H9 (cell line): ENCODE measurements at regions not wholly inside any gene's neighbourhood (a gene's known extent, or its start where the extent isn't known, plus 50 kb on each side); places are given as distances from the start of the nearest gene placed in this dataset.

Source experiments
- DNase-seq: peaks from one replicate; pipeline ENCODE4 v3.0.0-alpha.2; 2017
- H2AFZ ChIP-seq: one replicate; pipeline ENCODE4 v1.6.1; 2013; ENCODE audit warnings: mild to moderate bottlenecking, low read length, control low read depth, moderate library complexity
- H2AK5ac ChIP-seq: 2 replicates; pipeline ENCODE4 v1.6.1; 2013; ENCODE audit warnings: low read length, control low read depth, mixed read lengths; ENCODE audit not compliant: insufficient read length
- H2BK120ac ChIP-seq: one replicate; pipeline ENCODE4 v1.6.1; 2013; ENCODE audit warnings: low read depth, mild to moderate bottlenecking, low read length, control low read depth, inconsistent platforms; ENCODE audit not compliant: poor library complexity, severe bottlenecking
- H2BK12ac ChIP-seq: 2 replicates; pipeline ENCODE4 v1.6.1; 2013; ENCODE audit warnings: low read length, control low read depth, mixed read lengths, low read depth; ENCODE audit not compliant: insufficient read length
- H2BK15ac ChIP-seq: 2 replicates; pipeline ENCODE4 v1.6.1; 2013; ENCODE audit warnings: low read depth, low read length, control low read depth
- H2BK20ac ChIP-seq: one replicate; pipeline ENCODE4 v1.6.1; 2013; ENCODE audit warnings: low read depth, mild to moderate bottlenecking, low read length, control low read depth, inconsistent platforms; ENCODE audit not compliant: poor library complexity, severe bottlenecking
- H2BK5ac ChIP-seq: 2 replicates; pipeline ENCODE4 v1.6.1; 2013; ENCODE audit warnings: low read length, control low read depth, mixed read lengths; ENCODE audit not compliant: insufficient read length
- H3K14ac ChIP-seq: 2 replicates; pipeline ENCODE4 v1.6.1; 2013; ENCODE audit warnings: low read length, control low read depth; ENCODE audit not compliant: insufficient read depth
- H3K18ac ChIP-seq: 2 replicates; pipeline ENCODE4 v1.6.1; 2013; ENCODE audit warnings: low read depth, mild to moderate bottlenecking, mixed read lengths, low read length, control low read depth; ENCODE audit not compliant: insufficient read length
- H3K23ac ChIP-seq: 2 replicates; pipeline ENCODE4 v1.6.1; 2013; ENCODE audit warnings: low read length, control low read depth, mixed read lengths, low read depth; ENCODE audit not compliant: insufficient read length
- H3K23me2 ChIP-seq: 2 replicates; pipeline ENCODE4 v1.6.1; 2013; ENCODE audit warnings: low read depth, mild to moderate bottlenecking, mixed read lengths, low read length, control low read depth; ENCODE audit not compliant: insufficient read length, poor library complexity, severe bottlenecking
- H3K27ac ChIP-seq: 2 replicates; pipeline ENCODE4 v1.5.1; 2013; ENCODE audit warnings: low read length, control low read depth, mixed read lengths, low read depth; ENCODE audit not compliant: insufficient read length
- H3K27me3 ChIP-seq: 2 replicates; pipeline ENCODE4 v1.6.1; 2013; ENCODE audit warnings: low read length, control low read depth, inconsistent platforms; ENCODE audit not compliant: insufficient read depth
- H3K4ac ChIP-seq: 2 replicates; pipeline ENCODE4 v1.6.1; 2013; ENCODE audit warnings: low read depth, mild to moderate bottlenecking, control low read depth, inconsistent platforms, low read length, moderate library complexity
- H3K4me1 ChIP-seq: 2 replicates; pipeline ENCODE4 v1.6.1; 2013; ENCODE audit warnings: low read length, control low read depth, inconsistent platforms; ENCODE audit not compliant: insufficient read depth
- H3K4me2 ChIP-seq: 2 replicates; pipeline ENCODE4 v1.6.1; 2013; ENCODE audit warnings: low read length, control low read depth, mixed read lengths; ENCODE audit not compliant: insufficient read length, insufficient read depth
- H3K56ac ChIP-seq: 2 replicates; pipeline ENCODE4 v1.6.1; 2013; ENCODE audit warnings: low read depth, mild to moderate bottlenecking, mixed read lengths, low read length, control low read depth; ENCODE audit not compliant: insufficient read length
- H3K79me1 ChIP-seq: 2 replicates; pipeline ENCODE4 v1.6.1; 2013; ENCODE audit warnings: low read depth, mild to moderate bottlenecking, moderate library complexity, low read length, control low read depth, inconsistent platforms; ENCODE audit not compliant: insufficient read depth, poor library complexity, severe bottlenecking
- H3K79me2 ChIP-seq: 2 replicates; pipeline ENCODE4 v1.6.1; 2013; ENCODE audit warnings: low read length, control low read depth, inconsistent platforms; ENCODE audit not compliant: insufficient read depth
- H3K9ac ChIP-seq: 2 replicates; pipeline ENCODE4 v1.6.1; 2013; ENCODE audit warnings: low read length, control low read depth, mixed read lengths; ENCODE audit not compliant: insufficient read length; ENCODE audit errors: extremely low read depth
- H3K9me3 ChIP-seq: one replicate; pipeline ENCODE4 v1.6.1; 2013; ENCODE audit warnings: low read depth, low read length, inconsistent platforms; ENCODE audit not compliant: control insufficient read depth
- H3T11ph ChIP-seq: one replicate; pipeline ENCODE4 v1.6.1; 2013; ENCODE audit warnings: mild to moderate bottlenecking, low read length, control low read depth, inconsistent platforms
- H4K20me1 ChIP-seq: one replicate; pipeline ENCODE4 v1.6.1; 2013; ENCODE audit not compliant: control insufficient read depth, insufficient read length, insufficient read depth
- H4K5ac ChIP-seq: 2 replicates; pipeline ENCODE4 v1.6.1; 2013; ENCODE audit warnings: low read depth, mild to moderate bottlenecking, mixed read lengths, low read length, control low read depth; ENCODE audit not compliant: insufficient read length
- H4K8ac ChIP-seq: replicated peaks from 2 replicates; pipeline ENCODE4 v1.6.1; 2013; ENCODE audit warnings: low read length, control low read depth, mixed read lengths, low read depth; ENCODE audit not compliant: insufficient read length
- H4K91ac ChIP-seq: 2 replicates; pipeline ENCODE4 v1.6.1; 2013; ENCODE audit warnings: low read depth, mild to moderate bottlenecking, moderate library complexity, mixed read lengths, low read length, control low read depth; ENCODE audit not compliant: insufficient read length
- H3K27ac Mint-ChIP-seq, 3 experiments: 2 replicates in 2 of 3; 3 replicates in 1 of 3; pipeline ENCODE4 v1.8.0; 2020 to 2021; ENCODE audit warnings: mixed read lengths in 3 of 3, mild to moderate bottlenecking in 1 of 3, moderate library complexity in 1 of 3
- H3K27me3 Mint-ChIP-seq: 2 replicates; pipeline ENCODE4 v1.8.0; 2021; ENCODE audit warnings: low read depth, mild to moderate bottlenecking, moderate library complexity, mixed read lengths
- H3K36me3 Mint-ChIP-seq, 3 experiments: 2 replicates in 2 of 3; 3 replicates in 1 of 3; pipeline ENCODE4 v1.8.0; 2020 to 2021; ENCODE audit warnings: low read depth in 3 of 3, mixed read lengths in 3 of 3; ENCODE audit not compliant: insufficient read depth in 1 of 3
- H3K4me1 Mint-ChIP-seq, 2 experiments: 2 replicates each; pipeline ENCODE4 v1.8.0; 2020; ENCODE audit warnings: mixed read lengths in 2 of 2
- H3K4me3 Mint-ChIP-seq, 2 experiments: 2 replicates in 1 of 2; 3 replicates in 1 of 2; pipeline ENCODE4 v1.8.0; 2020 to 2021; ENCODE audit warnings: mild to moderate bottlenecking in 2 of 2, mixed read lengths in 2 of 2, moderate library complexity in 1 of 2
- H3K9me3 Mint-ChIP-seq, 2 experiments: 2 replicates in 1 of 2; 3 replicates in 1 of 2; pipeline ENCODE4 v1.8.0; 2020; ENCODE audit warnings: mild to moderate bottlenecking in 2 of 2, mixed read lengths in 2 of 2, moderate library complexity in 1 of 2
- WGBS: extraction: QIAGEN DNeasy Blood & Tissue Kit; methylation state at CpG from one replicate; pipeline ENCODE4 v1.1.7; 2013; ENCODE audit warnings: missing lambda C conversion rate, low lambda C conversion rate, mixed read lengths; ENCODE audit not compliant: insufficient read length; ENCODE audit errors: extremely low coverage; 5-methylcytosine and 5-hydroxymethylcytosine counted together
- TF ChIP-seq, protein P1 (sequence below): fragments of 200-600 bp; sonication (generic); conservative IDR thresholded peaks from 3 replicates; pipeline ENCODE4 v1.8.0; 2021; ENCODE audit warnings: antibody characterized with exemption, mild to moderate bottlenecking

- WGBS: no CpG with 5 or more reads among the region's 2 CpGs
- H3K56ac ChIP-seq: no peak overlapping the region
- TF ChIP-seq, protein P1, sequence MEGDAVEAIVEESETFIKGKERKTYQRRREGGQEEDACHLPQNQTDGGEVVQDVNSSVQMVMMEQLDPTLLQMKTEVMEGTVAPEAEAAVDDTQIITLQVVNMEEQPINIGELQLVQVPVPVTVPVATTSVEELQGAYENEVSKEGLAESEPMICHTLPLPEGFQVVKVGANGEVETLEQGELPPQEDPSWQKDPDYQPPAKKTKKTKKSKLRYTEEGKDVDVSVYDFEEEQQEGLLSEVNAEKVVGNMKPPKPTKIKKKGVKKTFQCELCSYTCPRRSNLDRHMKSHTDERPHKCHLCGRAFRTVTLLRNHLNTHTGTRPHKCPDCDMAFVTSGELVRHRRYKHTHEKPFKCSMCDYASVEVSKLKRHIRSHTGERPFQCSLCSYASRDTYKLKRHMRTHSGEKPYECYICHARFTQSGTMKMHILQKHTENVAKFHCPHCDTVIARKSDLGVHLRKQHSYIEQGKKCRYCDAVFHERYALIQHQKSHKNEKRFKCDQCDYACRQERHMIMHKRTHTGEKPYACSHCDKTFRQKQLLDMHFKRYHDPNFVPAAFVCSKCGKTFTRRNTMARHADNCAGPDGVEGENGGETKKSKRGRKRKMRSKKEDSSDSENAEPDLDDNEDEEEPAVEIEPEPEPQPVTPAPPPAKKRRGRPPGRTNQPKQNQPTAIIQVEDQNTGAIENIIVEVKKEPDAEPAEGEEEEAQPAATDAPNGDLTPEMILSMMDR: no peak
- no peak overlapping the region for H3K4me2 ChIP-seq
- H3K23me2 ChIP-seq: no peaks in the 10 kb centered on the region
- no peak overlapping the region for H2BK5ac ChIP-seq
- no peak overlapping the region for H3K23ac ChIP-seq
- no peak overlapping the region for H2BK20ac ChIP-seq
- H3K36me3 Mint-ChIP-seq: peaks cover 0 to 2% (median 0%) of the 10 kb centered on the region in 3 experiments; a peak in 2 of 7 replicates
- H3K4me1 ChIP-seq: no peaks in the 10 kb centered on the region; the same call in 1 of the 2 replicates
- H3K18ac ChIP-seq: no peak overlapping the region
- H2BK120ac ChIP-seq: no peak overlapping the region
- H4K8ac ChIP-seq: no peak overlapping the region
- H3K27me3 Mint-ChIP-seq: no peaks in the 10 kb centered on the region; the same call in 1 of the 2 replicates
- no peaks in the 10 kb centered on the region for H3K79me2 ChIP-seq
- H4K91ac ChIP-seq: no peak overlapping the region
- H3K4ac ChIP-seq: no peak overlapping the region
- peaks cover 0 to 4% of the 10 kb centered on the region in 2 experiments; a peak in 2 of 4 replicates for H3K4me1 Mint-ChIP-seq
- no peak overlapping the region for H3K27ac ChIP-seq
- H3T11ph ChIP-seq: no peak overlapping the region
- no peak overlapping the region for H2BK12ac ChIP-seq
- DNase-seq: no peak
- H3K9me3 Mint-ChIP-seq: peaks cover 3 to 6% of the 10 kb centered on the region in 2 experiments; a peak in 4 of 5 replicates
- no peak overlapping the region for H3K4me3 Mint-ChIP-seq
- no peak overlapping the region; a peak in 1 of 7 replicates for H3K27ac Mint-ChIP-seq
- H3K27me3 ChIP-seq: no peaks in the 10 kb centered on the region
- H3K79me1 ChIP-seq: no peaks in the 10 kb centered on the region
- no peaks in the 10 kb centered on the region for H4K20me1 ChIP-seq
- no peak overlapping the region for H3K14ac ChIP-seq
- H2AFZ ChIP-seq: no peak overlapping the region
- no peak overlapping the region for H3K9ac ChIP-seq
- H2BK15ac ChIP-seq: no peak overlapping the region
- no peak overlapping the region for H4K5ac ChIP-seq
- no peaks in the 10 kb centered on the region for H3K9me3 ChIP-seq
- no peak overlapping the region for H2AK5ac ChIP-seq
These were observed 134.8 kb downstream of the DUSP6 start for GRCh38 chr12:89217472-89217871.
